LNCaP clone FGC (cell line): ENCODE measurements at regions not wholly inside any gene's neighbourhood (a gene's known extent, or its start where the extent isn't known, plus 50 kb on each side); places are given as distances from the start of the nearest gene placed in this dataset.

Experiments used
- DNase-seq: peaks from one replicate; pipeline ENCODE4 v3.0.0-alpha.2; 2011; ENCODE audit warnings: low read depth
- H3K4me3 ChIP-seq: 2 replicates; pipeline ENCODE4 v1.5.1; 2011; ENCODE audit warnings: mild to moderate bottlenecking, low read depth, low read length, control low read depth
- TF ChIP-seq, protein P1 (sequence below): IDR thresholded peaks from 2 replicates; pipeline ENCODE4 v1.5.1; 2012; ENCODE audit warnings: mild to moderate bottlenecking; ENCODE audit not compliant: control insufficient read depth, insufficient read depth; ENCODE audit errors: extremely low read depth

DNA sequence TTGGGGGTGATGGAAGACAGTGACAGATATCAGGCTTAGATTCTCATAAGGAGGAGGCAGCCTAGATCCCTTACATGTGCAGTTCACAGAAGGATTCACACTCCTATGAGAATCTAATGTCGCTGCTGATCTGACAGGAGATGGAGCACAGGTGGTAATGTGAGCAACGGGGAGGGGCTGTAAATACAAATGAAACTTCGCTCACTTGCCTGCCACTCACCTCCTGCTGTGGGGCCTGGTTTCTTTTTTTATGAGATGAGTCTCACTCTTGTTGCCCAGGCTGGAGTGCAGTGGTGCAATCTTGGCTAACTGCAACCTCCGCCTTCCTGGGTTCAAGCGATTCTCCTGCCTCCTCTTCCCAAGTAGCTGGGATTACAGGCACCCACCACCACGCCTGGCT, 258.6 kb downstream of the EN1 start:
- DNase-seq = no peak
- TF ChIP-seq, protein P1, sequence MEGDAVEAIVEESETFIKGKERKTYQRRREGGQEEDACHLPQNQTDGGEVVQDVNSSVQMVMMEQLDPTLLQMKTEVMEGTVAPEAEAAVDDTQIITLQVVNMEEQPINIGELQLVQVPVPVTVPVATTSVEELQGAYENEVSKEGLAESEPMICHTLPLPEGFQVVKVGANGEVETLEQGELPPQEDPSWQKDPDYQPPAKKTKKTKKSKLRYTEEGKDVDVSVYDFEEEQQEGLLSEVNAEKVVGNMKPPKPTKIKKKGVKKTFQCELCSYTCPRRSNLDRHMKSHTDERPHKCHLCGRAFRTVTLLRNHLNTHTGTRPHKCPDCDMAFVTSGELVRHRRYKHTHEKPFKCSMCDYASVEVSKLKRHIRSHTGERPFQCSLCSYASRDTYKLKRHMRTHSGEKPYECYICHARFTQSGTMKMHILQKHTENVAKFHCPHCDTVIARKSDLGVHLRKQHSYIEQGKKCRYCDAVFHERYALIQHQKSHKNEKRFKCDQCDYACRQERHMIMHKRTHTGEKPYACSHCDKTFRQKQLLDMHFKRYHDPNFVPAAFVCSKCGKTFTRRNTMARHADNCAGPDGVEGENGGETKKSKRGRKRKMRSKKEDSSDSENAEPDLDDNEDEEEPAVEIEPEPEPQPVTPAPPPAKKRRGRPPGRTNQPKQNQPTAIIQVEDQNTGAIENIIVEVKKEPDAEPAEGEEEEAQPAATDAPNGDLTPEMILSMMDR = no peak
- H3K4me3 ChIP-seq = no peak overlapping the region

DNA sequence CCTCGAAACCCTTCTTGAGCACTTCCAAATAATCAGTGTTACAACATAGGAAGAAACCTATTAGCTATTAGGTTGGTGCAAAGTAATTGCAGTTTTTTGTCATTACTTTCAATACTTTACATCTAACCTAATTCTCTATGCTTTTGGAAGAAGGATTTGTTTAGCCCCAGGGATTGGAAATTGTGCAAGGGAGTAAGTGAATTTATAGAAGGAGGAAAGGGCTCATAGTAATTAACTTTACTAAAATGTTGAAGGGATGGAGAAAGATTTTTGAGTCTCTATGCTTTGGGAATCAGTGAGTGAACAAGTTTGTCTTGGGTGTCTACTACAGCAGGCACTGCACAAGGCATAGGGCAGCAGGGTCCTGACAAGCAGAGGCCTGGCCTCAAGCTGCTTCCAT, 261.1 kb downstream of the EN1 start:
- H3K4me3 ChIP-seq = no peak overlapping the region
- TF ChIP-seq, protein P1 = no peak
- no peak for DNase-seq

DNA sequence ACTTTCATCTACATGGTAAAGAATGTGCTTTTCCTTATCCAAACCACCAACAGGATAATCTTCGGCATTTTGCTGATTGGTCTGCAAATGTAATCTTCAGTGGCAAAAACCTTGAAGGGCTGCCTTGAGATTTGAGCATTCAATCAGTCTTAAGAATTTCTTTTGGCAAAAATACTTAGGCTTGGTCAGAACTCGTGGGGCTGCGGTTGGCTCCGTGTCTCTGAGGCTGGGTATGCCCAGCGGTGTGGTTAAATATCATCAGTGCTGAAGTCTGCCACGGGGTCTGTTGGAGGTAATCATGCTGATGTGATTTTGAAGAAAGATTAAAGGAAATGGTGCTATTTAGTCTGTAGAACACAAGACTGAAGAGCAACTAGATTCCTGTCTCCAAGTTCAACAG, 262.6 kb downstream of the EN1 start:
- TF ChIP-seq, protein P1 = no peak
- no peak overlapping the region for H3K4me3 ChIP-seq
- DNase-seq = no peak

DNA sequence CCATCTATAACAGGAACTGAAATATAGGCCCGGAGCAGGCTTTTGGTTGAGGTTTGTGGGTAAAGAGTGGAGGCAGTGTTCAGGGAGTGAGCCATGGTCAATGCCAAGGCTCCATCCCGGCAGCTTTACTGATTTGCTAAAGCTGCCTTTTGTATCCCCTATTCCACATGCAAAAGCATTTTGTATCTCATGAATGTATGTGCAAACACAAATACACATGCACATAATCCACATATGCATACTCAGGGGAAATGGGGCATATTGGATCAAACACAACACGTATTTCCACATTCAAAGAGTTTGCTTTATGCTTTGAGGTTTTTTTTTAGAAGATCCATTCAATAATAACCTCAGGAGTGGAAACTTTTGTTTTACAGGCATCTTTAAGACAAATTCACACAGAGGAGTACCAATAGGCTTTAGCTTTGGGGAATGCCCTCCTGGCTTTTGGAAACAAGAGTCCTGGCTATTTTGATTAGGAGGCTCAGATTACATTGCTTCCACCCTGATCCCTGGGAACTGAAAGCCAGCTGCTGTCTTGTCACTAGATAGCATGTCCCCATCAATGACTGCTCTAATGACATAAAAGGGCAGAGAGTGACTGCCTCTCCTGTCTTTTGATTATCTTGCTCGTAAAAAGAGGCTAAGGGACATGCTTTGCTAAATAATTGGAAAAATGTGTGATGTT, 263.2 kb downstream of the EN1 start:
- TF ChIP-seq, protein P1 = no peak
- no peak overlapping the region for H3K4me3 ChIP-seq
- DNase-seq = no peak

DNA sequence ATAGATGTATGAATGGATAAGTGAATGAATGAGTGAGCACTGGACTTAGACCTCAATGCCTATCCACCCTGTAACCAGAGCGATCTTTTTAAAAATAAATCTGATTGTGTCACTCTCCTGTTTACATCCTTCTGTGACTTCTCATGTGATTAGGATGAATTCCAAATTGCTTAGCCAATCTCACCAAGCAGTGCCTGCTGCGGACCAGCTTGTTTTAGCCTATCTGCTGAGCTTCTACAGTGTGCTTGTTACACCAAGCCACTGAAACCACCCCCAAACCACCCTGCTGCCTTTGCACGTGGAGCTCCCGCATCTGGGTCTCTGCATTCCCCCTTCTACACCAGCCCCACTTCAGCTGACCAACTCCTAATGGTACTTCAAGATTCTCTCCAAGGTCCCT, 265.4 kb downstream of the EN1 start:
- TF ChIP-seq, protein P1 = no peak
- DNase-seq = no peak
- H3K4me3 ChIP-seq = no peak overlapping the region

DNA sequence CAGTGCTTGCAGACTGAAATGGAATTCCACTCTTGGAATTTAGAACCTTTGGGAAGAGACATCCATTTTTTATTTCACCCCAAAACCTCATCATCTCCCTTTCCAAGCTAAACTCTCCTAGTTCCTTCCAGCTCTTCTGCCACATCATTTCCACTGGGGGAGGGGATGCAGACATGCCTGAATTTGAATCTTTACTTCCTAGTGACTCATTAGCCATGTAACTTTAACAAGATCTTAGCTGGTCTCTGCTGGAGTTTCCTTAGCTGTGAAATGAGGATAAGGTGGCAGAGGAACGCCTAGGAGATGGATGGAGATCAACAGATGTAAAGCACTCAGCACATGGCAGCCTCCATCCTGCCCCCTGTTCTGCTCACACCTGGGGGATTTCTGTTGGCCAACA, 266.8 kb downstream of the EN1 start:
- TF ChIP-seq, protein P1 = no peak
- no peak overlapping the region for H3K4me3 ChIP-seq
- no peak for DNase-seq

DNA sequence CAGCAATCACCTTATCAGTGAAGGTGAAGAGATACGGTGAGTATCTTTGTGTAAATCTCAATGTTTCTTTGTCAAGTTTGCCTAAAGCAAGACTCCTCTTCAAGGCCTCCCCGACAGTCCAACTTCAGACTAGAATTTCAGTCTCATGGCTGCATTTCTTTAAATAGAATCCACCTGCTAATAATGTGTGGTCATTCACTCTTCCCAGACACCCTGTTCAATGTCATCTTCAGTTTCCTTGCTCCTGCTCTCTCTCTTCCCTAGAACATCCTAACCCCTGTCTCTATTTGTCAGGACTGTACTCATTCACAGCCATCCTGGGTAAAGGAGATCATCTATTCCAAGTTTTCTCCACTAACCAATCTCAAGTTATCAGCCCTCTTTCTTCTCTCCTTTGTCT, 267.3 kb downstream of the EN1 start:
- TF ChIP-seq, protein P1 = no peak
- DNase-seq = no peak

More for the DNA sequence above, 267.3 kb downstream of the EN1 start:
- H3K4me3 ChIP-seq = no peak overlapping the region
